Neural cell (in vitro differentiated cells): ENCODE measurements at regions not wholly inside any gene's neighbourhood (a gene's known extent, or its start where the extent isn't known, plus 50 kb on each side); places are given as distances from the start of the nearest gene placed in this dataset.

ENCODE experiments used
- H2AFZ ChIP-seq: fragments of 200-600, 300-800 bp; sonication (generic), shearing (Covaris generic); 2 replicates; pipeline ENCODE4 v1.6.0; 2014; ENCODE audit warnings: low read depth, mild to moderate bottlenecking, antibody characterized with exemption, low read length, moderate library complexity
- H3F3A ChIP-seq: fragments of 200-600 bp; shearing (Covaris generic); 2 replicates; pipeline ENCODE4 v1.6.1; 2016; ENCODE audit warnings: mild to moderate bottlenecking, moderate library complexity, mixed read lengths, antibody characterized with exemption, low read length; ENCODE audit not compliant: insufficient read depth, poor library complexity, severe bottlenecking
- H3K27ac ChIP-seq: fragments of 200-600, 300-800 bp; sonication (generic), shearing (Covaris generic); 2 replicates; pipeline ENCODE4 v1.5.1; 2014; ENCODE audit warnings: mild to moderate bottlenecking, low read length, moderate library complexity
- H3K27me3 ChIP-seq: fragments of 300-800, 200-600 bp; sonication (generic), shearing (Covaris generic); 2 replicates; pipeline ENCODE4 v1.6.0; 2014; ENCODE audit warnings: mild to moderate bottlenecking, low read depth, low read length, moderate library complexity; ENCODE audit not compliant: insufficient read depth
- H3K36me3 ChIP-seq: fragments of 300-800, 200-600 bp; sonication (generic), shearing (Covaris generic); 2 replicates; pipeline ENCODE4 v1.5.1; 2014; ENCODE audit warnings: mild to moderate bottlenecking, antibody characterized with exemption, low read length, moderate library complexity; ENCODE audit not compliant: insufficient read depth
- H3K4me2 ChIP-seq: fragments of 300-800, 200-600 bp; sonication (generic), shearing (Covaris generic); 2 replicates; pipeline ENCODE4 v1.6.0; 2014; ENCODE audit warnings: mild to moderate bottlenecking, low read length
- H3K4me3 ChIP-seq: fragments of 300-800, 200-600 bp; sonication (generic), shearing (Covaris generic); 2 replicates; pipeline ENCODE4 v1.5.1; 2014; ENCODE audit warnings: mild to moderate bottlenecking, low read length, moderate library complexity
- H3K79me2 ChIP-seq: fragments of 200-600 bp; shearing (Covaris generic); replicated peaks from 2 replicates; pipeline ENCODE4 v1.6.0; 2014; ENCODE audit warnings: mild to moderate bottlenecking, low read length, moderate library complexity; ENCODE audit not compliant: insufficient read depth
- H3K9ac ChIP-seq: fragments of 300-800, 200-600 bp; sonication (generic), shearing (Covaris generic); 2 replicates; pipeline ENCODE4 v1.6.1; 2016; ENCODE audit warnings: mild to moderate bottlenecking, low read length, mixed read lengths
- H3K9me2 ChIP-seq: fragments of 200-600 bp; shearing (Covaris generic); 2 replicates; pipeline ENCODE4 v1.6.1; 2016; ENCODE audit warnings: mild to moderate bottlenecking, low read length, mixed read lengths; ENCODE audit not compliant: insufficient read depth
- H3K9me3 ChIP-seq: fragments of 200-600, 300-800 bp; sonication (generic), shearing (Covaris generic); 2 replicates; pipeline ENCODE4 v1.6.1; 2016; ENCODE audit warnings: mild to moderate bottlenecking, mixed run types, low read length, moderate library complexity, mixed read lengths
- H4K20me1 ChIP-seq: fragments of 200-600 bp; shearing (Covaris generic); 2 replicates; pipeline ENCODE4 v1.6.1; 2016; ENCODE audit warnings: mild to moderate bottlenecking, mixed run types; ENCODE audit not compliant: insufficient read depth
- CTCF ChIP-seq: fragments of 450-650 bp; IDR thresholded peaks from 2 replicates; pipeline ENCODE4 v1.5.1; 2014; ENCODE audit warnings: antibody characterized with exemption, mild to moderate bottlenecking, moderate library complexity; ENCODE audit not compliant: poor library complexity, severe bottlenecking
- EP300 ChIP-seq: fragments of 450-650 bp; conservative IDR thresholded peaks from 2 replicates; pipeline ENCODE4 v1.6.1; 2014; ENCODE audit warnings: antibody characterized with exemption, mild to moderate bottlenecking, moderate library complexity; ENCODE audit not compliant: poor library complexity, severe bottlenecking
- EZH2 ChIP-seq: fragments of 200-600, 300-800 bp; shearing (Covaris generic), sonication (generic); IDR thresholded peaks from 2 replicates; pipeline ENCODE4 v1.6.1; 2014; ENCODE audit warnings: antibody characterized with exemption, low read length, borderline replicate concordance, mild to moderate bottlenecking; ENCODE audit not compliant: insufficient read depth, poor library complexity, severe bottlenecking
- MXI1 ChIP-seq: fragments of 450-650 bp; conservative IDR thresholded peaks from 2 replicates; pipeline ENCODE4 v1.6.1; 2014; ENCODE audit warnings: antibody characterized with exemption, mild to moderate bottlenecking; ENCODE audit not compliant: poor library complexity, severe bottlenecking
- POLR2AphosphoS5 ChIP-seq: IDR thresholded peaks from 2 replicates; pipeline ENCODE4 v1.6.1; 2012
- REST ChIP-seq: IDR thresholded peaks from 2 replicates; pipeline ENCODE4 v1.6.1; 2012; ENCODE audit warnings: borderline replicate concordance
- SMC3 ChIP-seq: fragments of 450-650 bp; conservative IDR thresholded peaks from 2 replicates; pipeline ENCODE4 v1.6.1; 2014; ENCODE audit warnings: antibody characterized with exemption, mild to moderate bottlenecking, moderate library complexity; ENCODE audit not compliant: poor library complexity
- TAF1 ChIP-seq: IDR thresholded peaks from 2 replicates; pipeline ENCODE4 v1.6.1; 2012; ENCODE audit warnings: low read depth

DNA sequence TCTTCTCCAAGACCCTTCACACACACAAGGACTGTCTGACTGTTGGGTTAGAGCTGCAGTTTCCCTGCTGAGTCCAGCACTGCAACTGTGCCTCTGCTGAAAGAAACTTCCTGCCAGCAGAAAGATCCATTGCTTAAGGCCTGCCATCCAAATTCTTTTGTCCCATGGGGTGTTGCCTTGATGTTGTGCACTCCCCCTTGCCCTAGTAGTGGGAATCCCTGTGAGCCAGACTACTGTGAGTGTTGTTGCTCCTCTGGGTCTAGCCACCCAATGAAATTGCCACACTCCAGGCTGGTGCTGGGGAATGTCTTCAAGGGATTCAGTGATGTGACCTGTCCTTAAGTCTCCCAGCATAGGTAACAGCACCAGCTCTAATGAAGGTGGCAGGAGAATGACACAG, 166.6 kb upstream of the PDE3A start:
- H3K36me3 ChIP-seq, result no peaks in the 10 kb centered on the region
- no peak overlapping the region for H3K27ac ChIP-seq
- H3K4me2 ChIP-seq, result no peak overlapping the region
- no peaks in the 10 kb centered on the region for H3K9me2 ChIP-seq
- no peaks in the 10 kb centered on the region for H3K9me3 ChIP-seq
- TF ChIP-seq TAF1 (no peak), MXI1 (no peak), EP300 (no peak), REST (no peak)
- no peak overlapping the region for H3K9ac ChIP-seq
- no peaks in the 10 kb centered on the region for H3F3A ChIP-seq
- no peaks in the 10 kb centered on the region for H4K20me1 ChIP-seq
- no peaks in the 10 kb centered on the region for H3K79me2 ChIP-seq
- H3K4me3 ChIP-seq, result no peak overlapping the region
- no peaks in the 10 kb centered on the region for H3K27me3 ChIP-seq
- H2AFZ ChIP-seq, result no peak overlapping the region

DNA sequence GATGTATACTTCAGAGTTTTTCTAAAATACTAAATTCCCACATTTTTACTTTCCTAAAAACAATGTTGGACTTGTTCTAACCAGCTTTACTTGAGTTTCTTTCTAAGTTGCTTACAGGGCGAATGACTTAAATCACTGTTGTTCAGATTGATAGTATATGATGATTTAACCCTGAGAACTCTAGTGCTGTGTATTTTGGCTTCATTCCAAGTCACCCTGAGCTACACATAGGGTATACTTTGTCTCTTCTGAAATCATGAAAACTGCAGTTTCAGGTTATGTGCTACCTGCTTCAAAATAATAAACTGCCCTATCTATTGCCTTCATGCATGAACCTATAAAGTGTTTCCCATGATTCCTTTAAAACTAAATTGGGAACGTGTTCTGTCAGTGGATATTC, 162.5 kb upstream of the PDE3A start:
- no peak overlapping the region for H3K27ac ChIP-seq
- H3K79me2 ChIP-seq, result no peaks in the 10 kb centered on the region
- H3K27me3 ChIP-seq, result no peaks in the 10 kb centered on the region
- H3K36me3 ChIP-seq, result no peaks in the 10 kb centered on the region
- H3K9me2 ChIP-seq, result no peaks in the 10 kb centered on the region
- H3K9ac ChIP-seq, result no peak overlapping the region
- no peaks in the 10 kb centered on the region for H3F3A ChIP-seq
- no peak overlapping the region for H2AFZ ChIP-seq
- H4K20me1 ChIP-seq, result no peaks in the 10 kb centered on the region
- TF ChIP-seq CTCF (no peak), POLR2AphosphoS5 (no peak)
- no peaks in the 10 kb centered on the region for H3K9me3 ChIP-seq
- H3K4me3 ChIP-seq, result no peak overlapping the region
- H3K4me2 ChIP-seq, result no peak overlapping the region

- no peaks in the 10 kb centered on the region for H3K27me3 ChIP-seq
- no peaks in the 10 kb centered on the region for H3K9me2 ChIP-seq
- H3K9ac ChIP-seq, result no peak overlapping the region
- H2AFZ ChIP-seq, result no peak overlapping the region
- H3K27ac ChIP-seq, result no peak overlapping the region
- H3K36me3 ChIP-seq, result no peaks in the 10 kb centered on the region
- H3F3A ChIP-seq, result no peaks in the 10 kb centered on the region
- TF ChIP-seq MXI1, result no peak
- TF ChIP-seq TAF1, result no peak
- no peak for TF ChIP-seq SMC3
- no peak for TF ChIP-seq POLR2AphosphoS5
- TF ChIP-seq EZH2, result no peak
- TF ChIP-seq REST, result no peak
- no peak for TF ChIP-seq CTCF
- no peaks in the 10 kb centered on the region for H4K20me1 ChIP-seq
- no peaks in the 10 kb centered on the region for H3K9me3 ChIP-seq
- no peak overlapping the region for H3K4me3 ChIP-seq
- H3K79me2 ChIP-seq, result no peaks in the 10 kb centered on the region
- H3K4me2 ChIP-seq, result no peak overlapping the region
Measured at GRCh38 chr12:20206410-20206809, 161.9 kb upstream of the PDE3A start.
